GM10248 (cell line): ENCODE measurements at regions not wholly inside any gene's neighbourhood (a gene's known extent, or its start where the extent isn't known, plus 50 kb on each side); places are given as distances from the start of the nearest gene placed in this dataset.

Experiments used
- CTCF ChIA-PET: fragments of 300-600 bp; sonication (Branson Sonifier 250); formaldehyde crosslinking; extraction: SDS; loops from one replicate; lab custom pipeline; 2021; ENCODE audit warnings: antibody characterized with exemption; lab: Yijun Ruan, JAX
- POLR2A ChIA-PET: fragments of 350-650 bp; sonication (Branson Sonifier 250); formaldehyde crosslinking; extraction: SDS; loops from one replicate; lab custom pipeline; 2020; ENCODE audit warnings: antibody characterized with exemption; lab: Yijun Ruan, JAX
- DNase-seq: peaks from one replicate; pipeline ENCODE4 v3.0.0; 2012; ENCODE audit errors: extremely low spot score
- CTCF ChIP-seq: IDR thresholded peaks from 2 replicates; pipeline ENCODE4 v1.5.1; 2012; ENCODE audit warnings: mild to moderate bottlenecking, low read depth; ENCODE audit errors: extremely low read depth, missing control alignments, control extremely low read depth

- TF ChIP-seq CTCF, result no peak
- no peak for DNase-seq
- CTCF ChIA-PET, result no interaction called here
- POLR2A ChIA-PET, result no interaction called here
Measured at GRCh38 chr18:1246827-1247226, 342.2 kb downstream of the ADCYAP1 start.

GRCh38 chr18:1252534-1252933 is 347.9 kb downstream of the ADCYAP1 start:
- DNase-seq, result no peak
- ChIA-PET POLR2A (no interaction called here), CTCF (no interaction called here)
- TF ChIP-seq CTCF, result no peak

- ChIA-PET CTCF (no interaction called here), POLR2A (no interaction called here)
- no peak for DNase-seq
- TF ChIP-seq CTCF, result no peak
Measured at GRCh38 chr18:1252936-1253335, 348.3 kb downstream of the ADCYAP1 start.

GRCh38 chr18:1253827-1254226 is 349.2 kb downstream of the ADCYAP1 start:
- POLR2A ChIA-PET, result no interaction called here
- no peak for TF ChIP-seq CTCF
- DNase-seq, result no peak
- CTCF ChIA-PET, result no interaction called here

- POLR2A ChIA-PET, result no interaction called here
- TF ChIP-seq CTCF, result no peak
- DNase-seq, result no peak
- CTCF ChIA-PET, result no interaction called here
Measured at GRCh38 chr18:1261054-1261453, 356.4 kb downstream of the ADCYAP1 start.

- no peak for DNase-seq
- CTCF ChIA-PET, result interaction anchor here (1.0 kb wide), 1 partner anchor 22 kb away, joined by 3 read pairs; no protein-coding TSS in a partner anchor
- no peak for TF ChIP-seq CTCF
- POLR2A ChIA-PET, result no interaction called here
Measured at GRCh38 chr18:1267021-1267420, 362.4 kb downstream of the ADCYAP1 start.

- POLR2A ChIA-PET, result no interaction called here
- DNase-seq, result no peak
- CTCF ChIA-PET, result no interaction called here
- TF ChIP-seq CTCF, result no peak
Measured at GRCh38 chr18:1270081-1270480, 365.4 kb downstream of the ADCYAP1 start.
